SJSA1 (cell line): ENCODE measurements at regions not wholly inside any gene's neighbourhood (a gene's known extent, or its start where the extent isn't known, plus 50 kb on each side); places are given as distances from the start of the nearest gene placed in this dataset.
A peak's percentile ranks its signal among the peaks of the same experiment; 100 is the strongest.
"Not testable (repeated sequence)": the region's sequence is repeated elsewhere in the genome, so short reads cannot be mapped to it uniquely, and the experiment has no call there.

ENCODE experiments used
- DNase-seq, 2 experiments: peaks; one replicate each; pipeline ENCODE4 v3.0.0-alpha.2; 2015 to 2020; ENCODE audit warnings: low spot score in 2 of 2, low read depth in 1 of 2
- H3K27ac ChIP-seq: fragments of 250-450 bp; sonication (Bioruptor Pico); 2 replicates; pipeline ENCODE4 v1.5.1; 2020; ENCODE audit warnings: mild to moderate bottlenecking, moderate library complexity
- H3K27me3 ChIP-seq: fragments of 250-450 bp; sonication (Bioruptor Pico); replicated peaks from 2 replicates; pipeline ENCODE4 v1.5.1; 2020; ENCODE audit warnings: mild to moderate bottlenecking, moderate library complexity
- H3K36me3 ChIP-seq: fragments of 250-450 bp; sonication (Bioruptor Pico); 2 replicates; pipeline ENCODE4 v1.5.1; 2020; ENCODE audit warnings: mild to moderate bottlenecking
- H3K4me1 ChIP-seq: fragments of 250-450 bp; sonication (Bioruptor Pico); replicated peaks from 2 replicates; pipeline ENCODE4 v1.6.1; 2021; ENCODE audit warnings: mild to moderate bottlenecking
- H3K4me3 ChIP-seq: fragments of 250-450 bp; sonication (Bioruptor Pico); 2 replicates; pipeline ENCODE4 v1.5.1; 2020; ENCODE audit warnings: mild to moderate bottlenecking
- H3K9me3 ChIP-seq: fragments of 250-450 bp; sonication (Bioruptor Pico); replicated peaks from 2 replicates; pipeline ENCODE4 v1.5.1; 2020; ENCODE audit warnings: mild to moderate bottlenecking

DNA sequence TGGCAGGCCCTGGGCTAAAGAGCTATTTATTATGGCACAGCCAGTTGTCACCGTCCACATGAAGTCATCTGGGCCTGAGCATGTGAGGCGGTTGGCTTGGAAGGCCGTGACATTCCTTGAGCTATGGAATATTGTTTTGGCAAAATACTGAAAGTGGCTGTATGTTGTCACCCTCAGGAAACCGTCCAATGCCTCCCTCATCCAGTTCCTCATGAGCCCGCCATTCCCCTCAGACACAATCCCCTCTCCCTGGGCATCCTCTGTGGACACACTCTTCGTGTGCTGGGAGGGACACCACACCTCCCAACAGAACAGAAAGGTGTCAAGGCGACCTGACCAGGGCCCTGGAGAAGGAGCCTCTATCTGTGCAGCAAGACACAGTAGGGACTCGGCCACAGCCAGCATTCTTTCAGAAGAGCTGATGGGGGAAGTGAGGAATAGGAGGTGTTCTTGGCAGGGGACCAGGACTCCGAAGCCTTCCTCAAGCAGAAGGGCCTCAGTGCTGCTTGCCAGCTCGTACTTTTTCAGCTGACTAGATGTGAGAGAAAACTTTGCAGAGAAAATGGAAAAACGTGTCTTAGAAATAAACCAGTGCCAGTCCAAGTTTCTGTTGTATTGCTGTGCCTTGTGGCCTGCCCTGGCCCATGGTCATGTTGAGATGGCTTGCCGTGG, 120.5 kb downstream of the SOD2 start:
- Histone ChIP-seq H3K27me3 (no peaks in the 10 kb centered on the region), H3K4me3 (no peak overlapping the region), H3K4me1 (peaks cover 5% of the 10 kb centered on the region), H3K27ac (no peak overlapping the region), H3K9me3 (0 out of 2 replicates have a peak, but pooled peaks cover 4% of the 10 kb centered on the region), H3K36me3 (no peaks in the 10 kb centered on the region)
- DNase-seq, result no peak

- no peak overlapping the region for H3K27ac ChIP-seq
- no peaks in the 10 kb centered on the region for H3K36me3 ChIP-seq
- H3K9me3 ChIP-seq, result no peaks in the 10 kb centered on the region
- H3K4me3 ChIP-seq, result no peak overlapping the region
- no peaks in the 10 kb centered on the region for H3K4me1 ChIP-seq
- H3K27me3 ChIP-seq, result no peaks in the 10 kb centered on the region
- DNase-seq, result no peak
Measured at GRCh38 chr6:159565181-159565710, 127.8 kb downstream of the SOD2 start.

DNA sequence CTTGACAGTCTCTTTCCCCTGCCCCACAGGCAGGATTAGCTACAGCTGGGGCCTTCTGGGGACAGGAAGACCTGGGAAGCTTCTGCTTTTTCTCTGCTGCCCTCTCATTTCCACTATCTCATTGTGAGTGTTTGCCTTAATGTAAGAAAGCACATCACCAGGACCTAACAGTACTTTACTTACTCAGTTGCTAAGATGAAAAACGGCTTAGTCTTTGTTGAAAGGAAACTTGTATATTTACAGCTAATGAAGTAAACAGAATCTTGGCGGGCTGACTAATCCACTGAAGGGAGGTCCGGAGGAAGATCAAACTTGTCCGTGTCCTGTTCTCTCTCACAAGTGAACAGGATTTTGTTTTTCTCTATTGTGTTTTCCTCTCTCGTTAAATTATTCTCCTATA, 128.6 kb downstream of the SOD2 start:
- Histone ChIP-seq H3K4me3 (no peak overlapping the region), H3K27me3 (no peaks in the 10 kb centered on the region), H3K9me3 (no peaks in the 10 kb centered on the region), H3K27ac (no peak overlapping the region), H3K4me1 (no peaks in the 10 kb centered on the region), H3K36me3 (no peaks in the 10 kb centered on the region)
- peak in 1 of 2 experiments; percentile 23 for DNase-seq

GRCh38 chr6:159557031-159557430, 136.0 kb downstream of the SOD2 start:
- Histone ChIP-seq H3K27ac (no peak overlapping the region), H3K9me3 (no peaks in the 10 kb centered on the region), H3K4me3 (no peak overlapping the region), H3K27me3 (no peaks in the 10 kb centered on the region), H3K4me1 (no peaks in the 10 kb centered on the region), H3K36me3 (no peaks in the 10 kb centered on the region)
- DNase-seq, result no peak

DNA sequence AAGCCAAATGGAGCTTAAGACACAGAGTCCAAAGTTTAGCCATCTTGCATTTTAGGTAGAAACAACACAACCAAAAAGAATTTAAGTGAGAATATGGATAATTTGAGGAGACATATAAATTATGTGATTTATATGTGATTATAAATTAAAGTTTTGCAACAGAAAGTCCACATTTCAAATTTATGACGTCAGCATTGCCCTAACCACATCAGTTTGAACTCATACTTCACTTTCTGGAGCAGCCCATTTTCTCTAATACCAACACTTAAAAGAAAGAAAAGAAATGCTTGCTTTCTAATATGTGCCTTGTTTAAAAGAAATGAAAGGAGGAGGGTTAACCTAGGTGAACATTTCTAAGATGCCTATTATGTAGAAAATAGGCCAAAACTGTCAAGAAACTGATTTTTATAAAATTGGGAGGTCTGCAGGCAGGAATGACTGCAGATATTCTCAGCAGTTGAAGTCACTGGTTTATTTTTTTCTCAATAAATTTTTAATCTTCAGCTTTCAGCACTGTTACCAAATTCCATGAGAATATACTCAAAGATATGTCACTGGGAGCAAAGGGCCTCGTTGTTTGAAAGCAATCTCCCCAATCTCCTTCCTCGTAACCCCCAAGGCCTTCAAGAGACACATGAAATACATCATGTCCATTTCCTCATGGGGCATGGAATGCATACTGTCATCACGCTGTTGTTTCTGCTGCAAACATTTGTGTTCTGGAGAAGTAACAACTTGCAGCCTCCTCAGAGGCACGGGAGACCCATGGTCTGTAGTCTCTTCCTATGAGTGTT, 137.8 kb downstream of the SOD2 start:
- DNase-seq, result no peak
- H3K27me3 ChIP-seq, result no peaks in the 10 kb centered on the region
- H3K27ac ChIP-seq, result no peak overlapping the region
- H3K9me3 ChIP-seq, result no peaks in the 10 kb centered on the region
- H3K36me3 ChIP-seq, result no peaks in the 10 kb centered on the region
- no peaks in the 10 kb centered on the region for H3K4me1 ChIP-seq
- no peak overlapping the region for H3K4me3 ChIP-seq

DNA sequence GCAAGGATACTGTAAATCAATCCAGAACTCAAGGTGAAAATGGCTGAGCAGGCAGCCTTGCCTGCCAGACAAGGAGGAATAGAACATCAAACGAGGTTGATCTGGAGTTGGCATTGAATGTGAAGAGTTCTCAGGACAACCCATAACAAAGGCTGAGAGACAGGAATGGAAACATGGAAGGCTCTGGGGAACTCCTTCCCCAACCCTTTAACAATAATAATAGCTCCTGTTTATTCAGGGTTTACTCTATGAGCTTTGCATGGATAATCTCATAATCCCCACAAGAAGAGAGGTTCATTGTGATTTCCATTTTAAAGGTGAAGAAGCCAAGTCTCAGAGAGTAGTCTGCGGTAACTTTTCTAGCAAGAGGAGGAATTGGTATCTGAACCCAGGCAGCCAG, 151.7 kb downstream of the SOD2 start:
- no peaks in the 10 kb centered on the region for H3K9me3 ChIP-seq
- H3K4me1 ChIP-seq, result no peaks in the 10 kb centered on the region
- DNase-seq, result no peak
- H3K4me3 ChIP-seq, result no peak overlapping the region
- H3K27ac ChIP-seq, result no peak overlapping the region
- H3K36me3 ChIP-seq, result no peaks in the 10 kb centered on the region
- H3K27me3 ChIP-seq, result no peaks in the 10 kb centered on the region

DNA sequence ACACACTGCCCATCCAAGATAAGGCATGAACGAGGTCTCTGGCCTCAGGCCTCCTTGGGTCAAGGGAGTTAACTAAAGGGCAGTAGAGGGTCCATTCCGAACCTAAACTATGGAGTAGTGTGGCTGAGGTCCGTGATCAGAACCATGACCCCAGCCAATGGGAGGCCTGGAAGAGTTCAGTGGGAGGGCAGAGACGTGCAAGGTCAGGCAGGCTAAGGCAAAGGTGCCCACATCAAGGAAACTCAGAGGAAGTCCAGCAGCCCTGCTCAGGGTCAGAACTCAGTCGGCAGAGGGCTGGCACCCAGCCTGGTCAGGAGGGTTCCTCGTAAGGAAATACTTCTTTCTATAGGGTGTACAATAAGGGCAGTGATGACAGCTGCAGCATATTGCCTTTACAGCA, 152.2 kb downstream of the SOD2 start:
- H3K27ac ChIP-seq, result no peak overlapping the region
- no peak overlapping the region for H3K4me3 ChIP-seq
- H3K36me3 ChIP-seq, result no peaks in the 10 kb centered on the region
- H3K27me3 ChIP-seq, result no peaks in the 10 kb centered on the region
- DNase-seq, result no peak
- H3K9me3 ChIP-seq, result no peaks in the 10 kb centered on the region
- H3K4me1 ChIP-seq, result no peaks in the 10 kb centered on the region

GRCh38 chr6:159540152-159540551, 152.9 kb downstream of the SOD2 start:
- no peaks in the 10 kb centered on the region for H3K4me1 ChIP-seq
- no peak for DNase-seq
- no peak overlapping the region for H3K4me3 ChIP-seq
- no peaks in the 10 kb centered on the region for H3K36me3 ChIP-seq
- no peaks in the 10 kb centered on the region for H3K27me3 ChIP-seq
- no peak overlapping the region for H3K27ac ChIP-seq
- H3K9me3 ChIP-seq, result no peaks in the 10 kb centered on the region

- H3K27ac ChIP-seq, H3K9me3 ChIP-seq, H3K27me3 ChIP-seq, DNase-seq, H3K4me3 ChIP-seq, H3K36me3 ChIP-seq: not testable (repeated sequence)
- peaks cover 10% of the 10 kb centered on the region for H3K4me1 ChIP-seq
Measured at GRCh38 chr6:159538031-159538430, 155.0 kb downstream of the SOD2 start.

GRCh38 chr6:159535656-159536350, 157.2 kb downstream of the SOD2 start:
- Histone ChIP-seq H3K36me3 (no peaks in the 10 kb centered on the region), H3K9me3 (no peaks in the 10 kb centered on the region), H3K27me3 (no peaks in the 10 kb centered on the region), H3K27ac (no peak overlapping the region), H3K4me3 (no peak overlapping the region), H3K4me1 (peaks cover 13% of the 10 kb centered on the region)
- no peak for DNase-seq

- H3K27me3 ChIP-seq, result no peaks in the 10 kb centered on the region
- peak in 1 of 2 experiments; percentile 25 for DNase-seq
- no peak overlapping the region for H3K4me3 ChIP-seq
- H3K4me1 ChIP-seq, result peaks cover 13% of the 10 kb centered on the region
- H3K27ac ChIP-seq, result peak overlapping the region; percentile 16
- no peaks in the 10 kb centered on the region for H3K36me3 ChIP-seq
- H3K9me3 ChIP-seq, result no peaks in the 10 kb centered on the region
Measured at GRCh38 chr6:159533568-159533967, 159.5 kb downstream of the SOD2 start.

GRCh38 chr6:159533016-159533415, 160.0 kb downstream of the SOD2 start:
- Histone ChIP-seq H3K27me3 (no peaks in the 10 kb centered on the region), H3K27ac (peak overlapping the region; percentile 16), H3K9me3 (no peaks in the 10 kb centered on the region), H3K4me3 (no peak overlapping the region), H3K36me3 (no peaks in the 10 kb centered on the region), H3K4me1 (peaks cover 13% of the 10 kb centered on the region)
- DNase-seq, result no peak

GRCh38 chr6:159532155-159532554, 160.9 kb downstream of the SOD2 start:
- H3K27ac ChIP-seq, result no peak overlapping the region
- no peaks in the 10 kb centered on the region for H3K9me3 ChIP-seq
- H3K27me3 ChIP-seq, result no peaks in the 10 kb centered on the region
- H3K4me1 ChIP-seq, result peaks cover 13% of the 10 kb centered on the region
- no peak overlapping the region for H3K4me3 ChIP-seq
- no peak for DNase-seq
- no peaks in the 10 kb centered on the region for H3K36me3 ChIP-seq

- H3K27me3 ChIP-seq, result no peaks in the 10 kb centered on the region
- H3K36me3 ChIP-seq, result no peaks in the 10 kb centered on the region
- no peaks in the 10 kb centered on the region for H3K9me3 ChIP-seq
- no peak overlapping the region for H3K27ac ChIP-seq
- no peak for DNase-seq
- H3K4me3 ChIP-seq, result no peak overlapping the region
- H3K4me1 ChIP-seq, result peaks cover 13% of the 10 kb centered on the region
Measured at GRCh38 chr6:159529934-159530333, 163.1 kb downstream of the SOD2 start.
